Activated CD4-positive, alpha-beta T cell treated with anti-CD3 and anti-CD28 coated beads, Interleukin-10, Interleukin-2, amounts not matched to agents 100 ng/mL and 50 ng/mL, durations not matched to agents 16 hours and 8 hours (primary cell): ENCODE measurements at regions not wholly inside any gene's neighbourhood (a gene's known extent, or its start where the extent isn't known, plus 50 kb on each side); places are given as distances from the start of the nearest gene placed in this dataset.

Experiments
- DNase-seq: peaks from one replicate; pipeline ENCODE4 v3.0.0-alpha.2; 2020

- no peak for DNase-seq
Measured at GRCh38 chr4:183763990-183764754, 105.1 kb downstream of the TRAPPC11 start.

GRCh38 chr4:183765251-183765911 is 106.3 kb downstream of the TRAPPC11 start:
- no peak for DNase-seq

GRCh38 chr4:183766140-183766539 is 107.0 kb downstream of the TRAPPC11 start:
- no peak for DNase-seq

GRCh38 chr4:183770906-183771305 is 111.8 kb downstream of the TRAPPC11 start:
- DNase-seq = no peak

GRCh38 chr4:183772361-183772760 is 113.3 kb downstream of the TRAPPC11 start:
- no peak for DNase-seq

GRCh38 chr4:183773790-183774189 is 114.7 kb downstream of the TRAPPC11 start:
- no peak for DNase-seq

- DNase-seq = no peak
Measured at GRCh38 chr4:183783306-183783705, 121.8 kb upstream of the STOX2 start.

- no peak for DNase-seq
Measured at GRCh38 chr4:183783991-183784553, 121.0 kb upstream of the STOX2 start.

- no peak for DNase-seq
Measured at GRCh38 chr4:183788308-183788905, 116.7 kb upstream of the STOX2 start.

GRCh38 chr4:183789657-183790056 is 115.5 kb upstream of the STOX2 start:
- no peak for DNase-seq

- no peak for DNase-seq
Measured at GRCh38 chr4:183790661-183791060, 114.4 kb upstream of the STOX2 start.

- no peak for DNase-seq
Measured at GRCh38 chr4:183797011-183797444, 108.1 kb upstream of the STOX2 start.

GRCh38 chr4:183797445-183798300 is 107.4 kb upstream of the STOX2 start:
- DNase-seq = peak; percentile 6

GRCh38 chr4:183798301-183799253 is 106.5 kb upstream of the STOX2 start:
- DNase-seq = peak; percentile 7

- no peak for DNase-seq
Measured at GRCh38 chr4:183801457-183802165, 103.5 kb upstream of the STOX2 start.

- no peak for DNase-seq
Measured at GRCh38 chr4:183806341-183806740, 98.8 kb upstream of the STOX2 start.

- no peak for DNase-seq
Measured at GRCh38 chr4:183807420-183808096, 97.5 kb upstream of the STOX2 start.

GRCh38 chr4:183808097-183808456 is 97.0 kb upstream of the STOX2 start:
- DNase-seq = no peak

GRCh38 chr4:183812567-183812966 is 92.5 kb upstream of the STOX2 start:
- DNase-seq = no peak

- DNase-seq = no peak
Measured at GRCh38 chr4:183814461-183814860, 90.6 kb upstream of the STOX2 start.
